Vagina (tissue), 2 donors: ENCODE measurements at regions not wholly inside any gene's neighbourhood (a gene's known extent, or its start where the extent isn't known, plus 50 kb on each side); places are given as distances from the start of the nearest gene placed in this dataset.
A peak's percentile ranks its signal among the peaks of the same experiment; 100 is the strongest.

Source experiments
- DNase-seq, 2 donors: peaks; one replicate each; pipeline ENCODE4 v3.0.0-alpha.2; 2017; ENCODE audit errors: extremely low spot score in 2 of 2
- H3K27ac ChIP-seq: fragments of 200-600 bp; sonication (generic); one replicate; pipeline ENCODE4 v1.5.1; 2019
- H3K27me3 ChIP-seq: fragments of 200-600 bp; sonication (generic); one replicate; pipeline ENCODE4 v1.5.1; 2019
- H3K36me3 ChIP-seq, 2 donors: fragments of 200-600 bp; sonication (generic); one replicate each; pipeline ENCODE4 v1.5.1; 2017 to 2019
- H3K4me1 ChIP-seq: fragments of 200-600 bp; sonication (generic); one replicate; pipeline ENCODE4 v1.5.1; 2019
- H3K4me3 ChIP-seq, 2 donors: fragments of 200-600 bp; sonication (generic); 1 replicate in 1 of 2; 2 replicates in 1 of 2; pipeline ENCODE4 v1.5.1; 2016 to 2019
- H3K9me3 ChIP-seq: fragments of 200-600 bp; sonication (generic); one replicate; pipeline ENCODE4 v1.5.1; 2019
- CTCF ChIP-seq, 3 experiments: fragments of 450-650 bp in 2 of 3; fragments of 200-600 bp in 1 of 3; sonication (generic) in 1 of 3; IDR thresholded peaks; one replicate each; pipeline ENCODE4 v1.5.1; 2017 to 2019; ENCODE audit warnings: antibody characterized with exemption in 3 of 3, mild to moderate bottlenecking in 2 of 3, moderate library complexity in 2 of 3
- POLR2A ChIP-seq, 2 donors: fragments of 450-650 bp; IDR thresholded peaks; one replicate each; pipeline ENCODE4 v1.6.1; 2017; ENCODE audit warnings: antibody characterized with exemption in 2 of 2, mild to moderate bottlenecking in 2 of 2, moderate library complexity in 2 of 2
- POLR2AphosphoS5 ChIP-seq, 2 donors: sonication (generic); formaldehyde crosslinking; IDR thresholded peaks; one replicate each; pipeline ENCODE4 v1.9.0; 2017; ENCODE audit warnings: antibody characterized with exemption in 2 of 2, mild to moderate bottlenecking in 2 of 2, low read depth in 1 of 2; ENCODE audit not compliant: insufficient read depth in 1 of 2
- intact Hi-C: fragments of 100-400 bp; cut with DNase I; formaldehyde crosslinking; loops from one replicate; pipeline ENCODE4 v1.15.1; 2023

DNA sequence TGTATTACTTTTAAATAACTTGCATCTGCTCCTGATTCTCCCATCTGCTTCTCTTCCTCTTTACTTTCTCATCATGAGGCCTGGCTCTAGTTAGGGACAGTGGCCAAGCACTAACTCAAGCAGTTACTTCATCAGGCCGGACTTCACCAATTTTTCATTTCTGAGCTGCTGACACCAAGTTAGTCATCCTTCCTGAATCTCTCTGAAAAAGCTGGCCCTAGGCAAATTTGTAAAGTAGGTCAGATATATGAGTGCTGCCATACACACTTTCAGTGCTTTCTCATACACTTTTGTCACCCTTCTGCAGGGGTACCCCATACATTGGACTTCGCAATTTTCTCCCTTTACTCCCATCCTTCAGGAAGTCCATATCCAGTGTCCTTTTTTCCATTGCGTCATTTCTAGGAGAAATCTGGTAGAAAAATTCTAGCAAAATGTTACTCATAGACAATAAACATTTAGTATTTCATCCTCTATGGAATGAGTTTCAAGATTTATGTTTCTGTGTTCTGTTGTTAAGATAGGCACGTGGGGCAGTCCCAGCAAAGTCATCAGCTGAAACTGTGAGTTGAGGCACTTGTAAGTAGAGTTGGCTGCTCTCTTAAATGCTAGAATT, 276.8 kb upstream of the TMPO start:
- Histone ChIP-seq H3K4me3 (no peak overlapping the region), H3K4me1 (no peaks in the 10 kb centered on the region), H3K36me3 (no peaks in the 10 kb centered on the region), H3K9me3 (no peaks in the 10 kb centered on the region), H3K27me3 (no peaks in the 10 kb centered on the region), H3K27ac (no peak overlapping the region)
- TF ChIP-seq CTCF (IDR thresholded peaks at IDR 0.05) = no peak
- TF ChIP-seq POLR2A (IDR thresholded peaks at IDR 0.05) = no peak
- peak; percentile 8 to 16 for TF ChIP-seq POLR2AphosphoS5 (IDR thresholded peaks at IDR 0.05; ENCODE audit: insufficient read depth in 1 of 2, low read depth in 1 of 2)
- DNase-seq = peak in 1 of 2 donors; percentile 89
- intact Hi-C loops = no loop called here

DNA sequence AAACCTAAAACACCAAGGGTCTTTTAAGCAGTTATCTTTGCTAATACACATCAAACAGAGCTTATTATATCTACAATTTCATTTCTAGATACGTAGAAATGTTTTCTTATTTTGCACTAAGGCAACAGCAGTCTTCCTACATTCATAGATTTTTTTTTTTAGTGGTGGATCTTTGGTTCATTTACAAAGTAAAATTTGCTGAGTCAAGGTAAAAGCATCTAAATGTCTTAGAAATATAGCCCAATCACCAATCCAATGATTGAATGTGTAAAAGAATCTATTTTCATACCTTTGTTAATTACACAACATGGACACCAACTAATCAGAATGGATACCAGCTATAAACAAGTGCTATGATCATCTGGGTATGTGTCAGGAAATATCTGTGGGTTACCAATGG, 272.2 kb upstream of the TMPO start:
- no peak for TF ChIP-seq CTCF (IDR thresholded peaks at IDR 0.05)
- no peak for TF ChIP-seq POLR2AphosphoS5 (IDR thresholded peaks at IDR 0.05; ENCODE audit: insufficient read depth in 1 of 2, low read depth in 1 of 2)
- TF ChIP-seq POLR2A (IDR thresholded peaks at IDR 0.05) = no peak
- intact Hi-C loops = no loop called here
- Histone ChIP-seq H3K4me3 (no peak overlapping the region), H3K9me3 (no peaks in the 10 kb centered on the region), H3K27ac (no peak overlapping the region), H3K36me3 (no peaks in the 10 kb centered on the region), H3K4me1 (no peaks in the 10 kb centered on the region), H3K27me3 (no peaks in the 10 kb centered on the region)
- no peak for DNase-seq

- H3K27me3 ChIP-seq = no peaks in the 10 kb centered on the region
- H3K36me3 ChIP-seq = no peaks in the 10 kb centered on the region
- no peaks in the 10 kb centered on the region for H3K9me3 ChIP-seq
- TF ChIP-seq POLR2A (IDR thresholded peaks at IDR 0.05) = no peak
- no peak for TF ChIP-seq CTCF (IDR thresholded peaks at IDR 0.05)
- no peak for TF ChIP-seq POLR2AphosphoS5 (IDR thresholded peaks at IDR 0.05; ENCODE audit: insufficient read depth in 1 of 2, low read depth in 1 of 2)
- no peak overlapping the region for H3K4me3 ChIP-seq
- intact Hi-C loops = no loop called here
- DNase-seq = no peak
- H3K27ac ChIP-seq = no peak overlapping the region
- H3K4me1 ChIP-seq = no peaks in the 10 kb centered on the region
These were observed 271.3 kb upstream of the TMPO start for GRCh38 chr12:98244136-98244535.

DNA sequence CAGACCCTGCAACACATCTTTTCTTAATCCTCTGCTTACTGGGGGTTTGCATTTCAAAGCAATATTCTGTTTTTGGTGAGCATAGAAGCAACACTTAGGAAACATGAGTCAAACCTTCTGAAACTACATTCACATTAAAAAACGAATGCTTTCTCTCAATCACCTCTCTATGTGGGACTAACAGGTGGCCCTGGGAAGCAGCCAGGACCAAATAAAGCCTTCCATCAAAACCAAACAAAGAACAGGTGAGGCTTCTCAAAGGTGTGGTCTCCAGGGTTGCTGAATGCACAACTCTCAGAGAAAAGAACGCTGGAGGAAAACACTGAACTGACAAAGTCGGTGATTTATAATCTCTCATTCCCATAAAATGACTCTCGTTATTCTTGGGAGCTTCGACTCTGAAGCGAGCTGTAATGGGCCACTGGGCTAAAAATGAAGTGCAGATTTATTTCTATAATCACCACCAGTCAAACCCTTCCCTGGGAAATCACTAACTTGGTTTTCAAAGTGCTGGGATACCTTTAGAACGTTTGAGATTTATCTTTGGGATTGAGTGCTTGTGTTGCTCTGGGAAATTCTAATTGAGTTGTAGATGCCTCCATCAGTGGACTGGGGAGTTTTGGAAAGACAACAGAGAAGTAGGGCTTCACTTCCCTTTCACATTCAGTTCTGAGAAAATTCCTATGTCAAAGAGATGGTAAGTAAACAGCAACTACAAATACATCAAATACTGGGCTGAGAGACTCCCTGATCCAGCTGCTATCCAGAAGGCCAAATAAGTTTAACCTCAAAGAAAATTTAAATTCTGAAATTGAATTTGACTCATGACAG, 262.0 kb upstream of the TMPO start:
- no peak for DNase-seq
- H3K4me1 ChIP-seq = no peaks in the 10 kb centered on the region
- H3K27ac ChIP-seq = no peak overlapping the region
- no peaks in the 10 kb centered on the region for H3K27me3 ChIP-seq
- H3K4me3 ChIP-seq = no peak overlapping the region
- no peaks in the 10 kb centered on the region for H3K9me3 ChIP-seq
- intact Hi-C loops = no loop called here
- TF ChIP-seq POLR2AphosphoS5 (IDR thresholded peaks at IDR 0.05; ENCODE audit: insufficient read depth in 1 of 2, low read depth in 1 of 2) = no peak
- TF ChIP-seq POLR2A (IDR thresholded peaks at IDR 0.05) = no peak
- no peak for TF ChIP-seq CTCF (IDR thresholded peaks at IDR 0.05)
- H3K36me3 ChIP-seq = no peaks in the 10 kb centered on the region

GRCh38 chr12:98256830-98257229, 258.6 kb upstream of the TMPO start:
- Histone ChIP-seq H3K27me3 (no peaks in the 10 kb centered on the region), H3K9me3 (no peaks in the 10 kb centered on the region), H3K4me3 (no peak overlapping the region), H3K27ac (no peak overlapping the region), H3K4me1 (no peaks in the 10 kb centered on the region), H3K36me3 (no peaks in the 10 kb centered on the region)
- intact Hi-C loops = no loop called here
- DNase-seq = no peak
- TF ChIP-seq CTCF (IDR thresholded peaks at IDR 0.05) = no peak
- no peak for TF ChIP-seq POLR2A (IDR thresholded peaks at IDR 0.05)
- no peak for TF ChIP-seq POLR2AphosphoS5 (IDR thresholded peaks at IDR 0.05; ENCODE audit: insufficient read depth in 1 of 2, low read depth in 1 of 2)
